Mesenchymal stem cell (in vitro differentiated cells and primary cell): ENCODE measurements at regions not wholly inside any gene's neighbourhood (a gene's known extent, or its start where the extent isn't known, plus 50 kb on each side); places are given as distances from the start of the nearest gene placed in this dataset.

Source experiments
- DNase-seq: peaks from one replicate; pipeline ENCODE4 v3.0.0-alpha.2; 2013
- H2AFZ ChIP-seq: one replicate; pipeline ENCODE4 v1.6.1; 2013; ENCODE audit warnings: low read depth, mild to moderate bottlenecking, control low read depth, inconsistent platforms, low read length, moderate library complexity
- H2AK5ac ChIP-seq: 2 replicates; pipeline ENCODE4 v1.6.1; 2013; ENCODE audit warnings: low read length, moderate library complexity, mild to moderate bottlenecking, inconsistent platforms; ENCODE audit not compliant: severe bottlenecking
- H2BK120ac ChIP-seq: one replicate; pipeline ENCODE4 v1.6.1; 2013; ENCODE audit warnings: low read depth, mild to moderate bottlenecking, inconsistent platforms, low read length, moderate library complexity
- H2BK12ac ChIP-seq, 2 experiments: one replicate each; pipeline ENCODE4 v1.6.1; 2013; ENCODE audit warnings: inconsistent platforms in 2 of 2, low read length in 2 of 2, mild to moderate bottlenecking in 2 of 2, moderate library complexity in 2 of 2, control low read depth in 1 of 2
- H2BK15ac ChIP-seq: one replicate; pipeline ENCODE4 v1.6.1; 2013; ENCODE audit warnings: mild to moderate bottlenecking, low read depth, inconsistent platforms; ENCODE audit not compliant: poor library complexity, severe bottlenecking
- H2BK5ac ChIP-seq: 2 replicates; pipeline ENCODE4 v1.6.1; 2013; ENCODE audit warnings: low read depth, mild to moderate bottlenecking, low read length, control low read depth, inconsistent platforms; ENCODE audit not compliant: poor library complexity, severe bottlenecking
- H3K14ac ChIP-seq, 2 experiments: one replicate each; pipeline ENCODE4 v1.6.1; 2013; ENCODE audit warnings: inconsistent platforms in 2 of 2, low read length in 2 of 2, control low read depth in 1 of 2, mild to moderate bottlenecking in 1 of 2, moderate library complexity in 1 of 2
- H3K18ac ChIP-seq, 2 experiments: one replicate each; pipeline ENCODE4 v1.6.1; 2013; ENCODE audit warnings: inconsistent platforms in 2 of 2, low read length in 2 of 2, control low read depth in 1 of 2, low read depth in 1 of 2, mild to moderate bottlenecking in 1 of 2
- H3K23ac ChIP-seq, 2 experiments: one replicate each; pipeline ENCODE4 v1.6.1; 2013; ENCODE audit warnings: inconsistent platforms in 2 of 2, low read length in 2 of 2, mild to moderate bottlenecking in 2 of 2, moderate library complexity in 2 of 2, control low read depth in 1 of 2
- H3K27ac ChIP-seq: 2 replicates; pipeline ENCODE4 v1.5.1; 2013; ENCODE audit warnings: mild to moderate bottlenecking, moderate library complexity, low read length, control low read depth, inconsistent platforms; ENCODE audit not compliant: poor library complexity, severe bottlenecking
- H3K27me3 ChIP-seq, 2 experiments: 2 replicates each; pipeline versions ENCODE4 v1.6.1 to v1.7.0; 2013; ENCODE audit warnings: low read length in 2 of 2, mild to moderate bottlenecking in 2 of 2, moderate library complexity in 2 of 2, control low read depth in 1 of 2, inconsistent platforms in 1 of 2; ENCODE audit not compliant: control insufficient read depth in 1 of 2, insufficient read depth in 1 of 2
- H3K36me3 ChIP-seq, 2 experiments: 2 replicates each; pipeline versions ENCODE4 v1.6.1 to v1.7.0; 2013; ENCODE audit warnings: low read length in 2 of 2, control low read depth in 1 of 2, inconsistent platforms in 1 of 2, low read depth in 1 of 2, mild to moderate bottlenecking in 1 of 2; ENCODE audit not compliant: insufficient read depth in 2 of 2, control insufficient read depth in 1 of 2
- H3K4ac ChIP-seq, 2 experiments: one replicate each; pipeline ENCODE4 v1.6.1; 2013; ENCODE audit warnings: inconsistent platforms in 2 of 2, low read length in 2 of 2, mild to moderate bottlenecking in 2 of 2, moderate library complexity in 2 of 2, control low read depth in 1 of 2, low read depth in 1 of 2
- H3K4me1 ChIP-seq: 2 replicates; pipeline ENCODE4 v1.6.1; 2013; ENCODE audit warnings: low read depth, low read length, control low read depth; ENCODE audit not compliant: control insufficient read depth, insufficient read depth
- H3K4me2 ChIP-seq: 2 replicates; pipeline ENCODE4 v1.6.1; 2013; ENCODE audit warnings: low read length, mild to moderate bottlenecking, inconsistent platforms; ENCODE audit not compliant: poor library complexity, severe bottlenecking
- H3K4me3 ChIP-seq, 2 experiments: 2 replicates each; pipeline versions ENCODE4 v1.5.1 to v1.7.0; 2013; ENCODE audit warnings: low read length in 2 of 2, mild to moderate bottlenecking in 2 of 2, control low read depth in 1 of 2, low read depth in 1 of 2; ENCODE audit not compliant: insufficient read depth in 1 of 2
- H3K79me1 ChIP-seq: replicated peaks from 2 replicates; pipeline ENCODE4 v1.6.1; 2013; ENCODE audit warnings: mild to moderate bottlenecking, control low read depth, low read length, inconsistent platforms; ENCODE audit not compliant: poor library complexity, severe bottlenecking
- H3K9ac ChIP-seq: 2 replicates; pipeline ENCODE4 v1.7.0; 2013; ENCODE audit warnings: mild to moderate bottlenecking, low read length, moderate library complexity
- H3K9me3 ChIP-seq: 2 replicates; pipeline ENCODE4 v1.7.0; 2013; ENCODE audit warnings: mild to moderate bottlenecking, low read length; ENCODE audit not compliant: control insufficient read depth
- H4K8ac ChIP-seq: one replicate; pipeline ENCODE4 v1.6.1; 2013; ENCODE audit warnings: inconsistent platforms, mild to moderate bottlenecking, low read length, moderate library complexity
- H4K91ac ChIP-seq: one replicate; pipeline ENCODE4 v1.6.1; 2013; ENCODE audit warnings: mild to moderate bottlenecking, low read length, inconsistent platforms
- WGBS: methylation state at CpG from one replicate; pipeline ENCODE4 v1.1.7; 2013; ENCODE audit warnings: mixed read lengths; 5-methylcytosine and 5-hydroxymethylcytosine counted together

DNA sequence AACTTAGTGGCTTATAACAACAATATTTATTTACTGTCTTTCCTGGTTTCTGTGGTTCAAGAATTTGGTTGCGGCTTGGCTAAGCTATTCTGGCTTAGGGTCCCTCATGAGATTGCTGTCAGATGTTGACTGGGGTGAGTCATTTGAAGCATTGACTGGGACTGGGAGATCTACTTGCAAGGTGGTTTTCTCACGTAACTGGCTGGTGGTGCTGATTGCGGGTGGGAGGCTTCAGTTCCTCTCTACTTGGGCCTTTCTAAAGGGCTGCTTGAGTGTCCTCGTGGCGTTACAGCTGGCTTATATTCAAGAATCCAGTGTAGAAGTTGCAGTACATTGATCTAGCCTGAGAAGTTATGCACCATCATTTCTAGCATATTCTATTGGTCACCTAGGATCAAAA is 218.5 kb upstream of the ELAVL2 start:
- H3K4me1 ChIP-seq: no peaks in the 10 kb centered on the region
- H3K4me2 ChIP-seq: no peak overlapping the region
- no peak overlapping the region for H4K8ac ChIP-seq
- H2BK120ac ChIP-seq: no peak overlapping the region
- no peak for DNase-seq
- no peak overlapping the region for H3K18ac ChIP-seq
- H3K23ac ChIP-seq: no peak overlapping the region
- no peak overlapping the region for H2BK5ac ChIP-seq
- H2BK15ac ChIP-seq: no peak overlapping the region
- peaks cover 15% of the 10 kb centered on the region for H3K9me3 ChIP-seq
- H3K36me3 ChIP-seq: no peaks in the 10 kb centered on the region
- H4K91ac ChIP-seq: no peak overlapping the region
- no peak overlapping the region for H2BK12ac ChIP-seq
- no peak overlapping the region for H3K4me3 ChIP-seq
- H3K4ac ChIP-seq: no peak overlapping the region
- H3K27ac ChIP-seq: no peak overlapping the region
- H3K9ac ChIP-seq: no peak overlapping the region
- H2AK5ac ChIP-seq: no peak overlapping the region
- no peak overlapping the region for H2AFZ ChIP-seq
- H3K79me1 ChIP-seq: no peaks in the 10 kb centered on the region
- H3K14ac ChIP-seq: no peak overlapping the region
- WGBS: 93% methylated on average over 3 of the region's 5 CpGs
- no peaks in the 10 kb centered on the region for H3K27me3 ChIP-seq

DNA sequence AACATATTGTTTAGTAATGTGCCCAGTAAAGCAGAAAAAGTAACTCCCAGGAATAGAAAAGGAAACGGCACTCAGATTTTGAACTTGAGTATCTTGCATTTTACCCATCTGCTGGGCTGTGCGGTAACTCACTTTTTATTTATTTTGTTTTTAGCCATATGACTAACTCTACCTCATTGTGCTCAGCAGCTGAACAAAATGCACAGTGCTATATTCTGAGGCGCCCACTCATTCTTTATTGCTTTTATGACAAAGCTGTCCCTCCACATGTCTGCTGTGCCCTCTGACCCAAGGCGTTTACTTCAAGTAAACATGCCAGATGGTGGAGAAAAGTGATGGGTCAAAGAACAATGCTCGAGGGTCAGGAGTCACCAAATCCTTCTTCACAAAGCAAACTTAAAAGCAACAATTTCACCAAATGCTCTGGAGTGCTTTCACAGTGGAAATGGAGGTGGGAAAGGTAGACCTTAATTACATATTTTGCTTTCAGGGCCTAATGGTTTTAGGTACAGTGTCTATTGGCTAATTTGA is 215.2 kb upstream of the ELAVL2 start:
- no peak overlapping the region for H3K23ac ChIP-seq
- H3K4me3 ChIP-seq: no peak overlapping the region
- H3K9me3 ChIP-seq: peaks cover 7% of the 10 kb centered on the region
- H2BK120ac ChIP-seq: no peak overlapping the region
- H2BK12ac ChIP-seq: no peak overlapping the region
- no peak overlapping the region for H2BK15ac ChIP-seq
- no peak overlapping the region for H2BK5ac ChIP-seq
- H3K4ac ChIP-seq: no peak overlapping the region
- H2AK5ac ChIP-seq: no peak overlapping the region
- no peak overlapping the region for H2AFZ ChIP-seq
- H3K9ac ChIP-seq: no peak overlapping the region
- no peak overlapping the region for H4K91ac ChIP-seq
- no peaks in the 10 kb centered on the region for H3K4me1 ChIP-seq
- no peaks in the 10 kb centered on the region for H3K36me3 ChIP-seq
- no peak overlapping the region for H3K27ac ChIP-seq
- DNase-seq: no peak
- H3K14ac ChIP-seq: no peak overlapping the region
- no peaks in the 10 kb centered on the region for H3K79me1 ChIP-seq
- 38% methylated on average over 3 of the region's 5 CpGs for WGBS
- no peak overlapping the region for H4K8ac ChIP-seq
- no peaks in the 10 kb centered on the region for H3K27me3 ChIP-seq
- H3K4me2 ChIP-seq: no peak overlapping the region
- H3K18ac ChIP-seq: no peak overlapping the region

DNA sequence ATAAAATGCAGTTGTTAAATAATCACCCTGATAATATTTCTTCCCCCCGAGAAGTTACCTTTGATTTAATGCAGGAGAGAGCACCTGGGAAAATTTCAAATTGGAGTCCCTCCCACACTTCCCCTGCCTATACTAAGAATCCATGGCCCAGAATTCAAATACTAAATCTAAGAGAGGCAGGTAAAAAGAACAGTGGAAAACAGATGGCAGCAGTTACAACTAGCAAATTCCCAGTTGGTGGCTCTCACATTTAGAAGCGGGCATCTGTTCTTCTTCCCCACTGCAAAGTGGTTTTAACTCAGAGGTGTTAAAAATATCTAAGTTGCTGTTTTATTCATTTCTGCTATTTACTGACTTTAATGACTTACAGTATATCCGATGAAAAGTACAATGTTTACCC is 210.4 kb upstream of the ELAVL2 start:
- no peak overlapping the region for H2BK12ac ChIP-seq
- no peak overlapping the region for H4K8ac ChIP-seq
- no peaks in the 10 kb centered on the region for H3K36me3 ChIP-seq
- no peak overlapping the region for H3K23ac ChIP-seq
- H2AFZ ChIP-seq: no peak overlapping the region
- H3K14ac ChIP-seq: no peak overlapping the region
- no peak overlapping the region for H3K4me3 ChIP-seq
- no peak overlapping the region for H3K9ac ChIP-seq
- peaks cover 39% of the 10 kb centered on the region for H3K9me3 ChIP-seq
- H3K27me3 ChIP-seq: no peaks in the 10 kb centered on the region
- no peak overlapping the region for H2BK5ac ChIP-seq
- H3K18ac ChIP-seq: no peak overlapping the region
- no peak overlapping the region for H3K4ac ChIP-seq
- DNase-seq: no peak
- 89% methylated on average over 1 of the region's 3 CpGs for WGBS
- no peaks in the 10 kb centered on the region for H3K79me1 ChIP-seq
- H3K4me1 ChIP-seq: no peaks in the 10 kb centered on the region
- no peak overlapping the region for H2AK5ac ChIP-seq
- H2BK15ac ChIP-seq: no peak overlapping the region
- no peak overlapping the region for H4K91ac ChIP-seq
- H2BK120ac ChIP-seq: no peak overlapping the region
- no peak overlapping the region for H3K4me2 ChIP-seq
- H3K27ac ChIP-seq: no peak overlapping the region

GRCh38 chr9:24035816-24036215 is 209.8 kb upstream of the ELAVL2 start:
- Histone ChIP-seq H4K91ac (no peak overlapping the region), H4K8ac (no peak overlapping the region), H3K36me3 (no peaks in the 10 kb centered on the region), H2AK5ac (no peak overlapping the region), H3K27me3 (no peaks in the 10 kb centered on the region), H3K4me3 (no peak overlapping the region), H2BK15ac (no peak overlapping the region), H3K9me3 (peaks cover 42% of the 10 kb centered on the region), H2BK5ac (no peak overlapping the region), H3K79me1 (no peaks in the 10 kb centered on the region), H3K23ac (no peak overlapping the region), H3K4me1 (no peaks in the 10 kb centered on the region), H2AFZ (no peak overlapping the region), H3K4ac (no peak overlapping the region), H3K14ac (no peak overlapping the region), H3K27ac (no peak overlapping the region), H2BK12ac (no peak overlapping the region), H2BK120ac (no peak overlapping the region), H3K18ac (no peak overlapping the region), H3K4me2 (no peak overlapping the region), H3K9ac (no peak overlapping the region)
- no peak for DNase-seq
